Activated naive CD8-positive, alpha-beta T cell treated with anti-CD3 and anti-CD28 coated beads, Interleukin-2, amount 10 ng/mL, durations not matched to agents 7 days and 5 days (primary cell): ENCODE measurements at regions not wholly inside any gene's neighbourhood (a gene's known extent, or its start where the extent isn't known, plus 50 kb on each side); places are given as distances from the start of the nearest gene placed in this dataset.

Source experiments
- ATAC-seq: fragments of 150-1000 bp; cut with Tn5 transposase; one replicate; pipeline ENCODE4 v1.10.0; 2021; ENCODE audit warnings: low read depth, moderate library complexity
- POLR2A ChIA-PET: fragments of 350-600 bp; sonication (Branson Sonifier 250); formaldehyde crosslinking; loops from one replicate; lab custom pipeline; 2021; ENCODE audit warnings: antibody characterized with exemption; lab: Charles Lee
- DNase-seq: peaks from one replicate; pipeline ENCODE4 v3.0.0; 2021
- H3K27ac Mint-ChIP-seq: one replicate; pipeline ENCODE4 v1.8.0; 2022; ENCODE audit warnings: mild to moderate bottlenecking, mixed read lengths
- H3K27me3 Mint-ChIP-seq: one replicate; pipeline ENCODE4 v1.8.0; 2022; ENCODE audit warnings: mild to moderate bottlenecking, moderate library complexity, mixed read lengths
- H3K36me3 Mint-ChIP-seq: one replicate; pipeline ENCODE4 v1.8.0; 2021; ENCODE audit warnings: mild to moderate bottlenecking, mixed read lengths
- H3K4me1 Mint-ChIP-seq: one replicate; pipeline ENCODE4 v1.8.0; 2021; ENCODE audit warnings: mixed read lengths
- H3K4me3 Mint-ChIP-seq: one replicate; pipeline ENCODE4 v1.8.0; 2022; ENCODE audit warnings: mild to moderate bottlenecking, moderate library complexity, mixed read lengths
- H3K9me3 Mint-ChIP-seq: one replicate; pipeline ENCODE4 v1.8.0; 2021; ENCODE audit warnings: mixed read lengths

DNA sequence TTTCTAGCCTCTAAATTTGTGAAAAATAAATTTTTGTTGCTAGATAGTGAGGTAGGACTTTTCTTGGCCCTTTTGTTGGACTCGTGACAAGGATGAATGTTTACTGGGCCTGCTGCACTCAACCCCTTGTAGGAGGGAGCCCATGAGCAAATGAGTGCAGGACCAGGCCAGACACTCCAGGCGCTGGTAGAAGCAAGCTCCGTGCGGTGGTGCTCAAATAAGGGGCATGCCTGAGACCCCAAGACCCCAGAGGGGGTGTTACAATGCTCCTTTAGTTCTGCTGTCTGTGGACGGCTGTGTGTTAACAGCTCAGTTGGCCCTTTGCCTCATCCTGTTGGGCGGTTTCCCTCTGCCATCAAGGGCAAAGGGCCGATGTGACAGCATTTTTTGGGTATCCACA, 1195.3 kb upstream of the PHF14 start:
- no peaks in the 10 kb centered on the region for H3K27me3 Mint-ChIP-seq
- no peaks in the 10 kb centered on the region for H3K36me3 Mint-ChIP-seq
- H3K4me1 Mint-ChIP-seq = no peaks in the 10 kb centered on the region
- POLR2A ChIA-PET = no interaction called here
- no peak for ATAC-seq
- H3K4me3 Mint-ChIP-seq = no peak overlapping the region
- peaks cover 7% of the 10 kb centered on the region for H3K9me3 Mint-ChIP-seq
- no peak overlapping the region for H3K27ac Mint-ChIP-seq
- no peak for DNase-seq

DNA sequence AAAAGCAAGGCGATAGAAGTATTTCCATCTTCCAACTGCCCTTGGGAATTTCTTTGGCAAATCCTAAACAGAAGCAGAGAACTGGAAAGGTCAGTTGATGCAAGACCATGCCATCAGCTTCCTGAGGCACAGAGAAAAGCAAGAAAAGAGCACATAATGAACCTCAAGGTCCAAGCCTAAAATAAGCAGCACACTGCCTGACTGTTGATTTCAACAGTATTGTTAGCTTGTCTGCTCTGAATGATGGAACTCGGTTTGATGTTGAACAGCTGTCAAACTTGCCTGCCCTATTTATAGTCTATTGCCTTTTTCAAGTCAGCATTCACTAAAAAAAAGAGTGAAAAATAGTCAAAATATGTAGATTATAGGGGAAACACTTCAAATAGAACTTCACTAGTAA, 1192.0 kb upstream of the PHF14 start:
- no peaks in the 10 kb centered on the region for H3K4me1 Mint-ChIP-seq
- no peak overlapping the region for H3K27ac Mint-ChIP-seq
- no peaks in the 10 kb centered on the region for H3K36me3 Mint-ChIP-seq
- no peaks in the 10 kb centered on the region for H3K27me3 Mint-ChIP-seq
- no peak for ATAC-seq
- POLR2A ChIA-PET = no interaction called here
- no peak for DNase-seq
- no peak overlapping the region for H3K4me3 Mint-ChIP-seq
- peaks cover 5% of the 10 kb centered on the region for H3K9me3 Mint-ChIP-seq

DNA sequence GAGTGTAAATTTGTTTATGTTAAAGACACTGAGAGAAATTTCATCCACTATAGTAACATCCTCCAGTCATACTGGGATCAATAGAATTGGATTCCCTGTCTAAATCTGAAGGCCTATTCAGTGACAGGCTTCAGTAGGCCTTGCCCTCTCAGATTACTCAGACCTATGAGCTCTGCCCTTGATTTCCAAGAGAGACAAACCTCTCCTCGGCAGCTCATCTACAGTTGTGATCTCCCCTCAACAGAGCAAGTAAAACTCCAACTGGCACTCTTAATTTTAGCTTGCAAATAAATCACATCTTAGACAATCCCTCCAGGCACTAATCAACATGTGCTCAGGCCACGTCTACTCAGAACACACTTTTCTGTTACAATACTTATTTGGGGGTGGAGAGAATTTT, 1191.4 kb upstream of the PHF14 start:
- H3K27me3 Mint-ChIP-seq = no peaks in the 10 kb centered on the region
- ATAC-seq = no peak
- H3K4me1 Mint-ChIP-seq = no peaks in the 10 kb centered on the region

DNA sequence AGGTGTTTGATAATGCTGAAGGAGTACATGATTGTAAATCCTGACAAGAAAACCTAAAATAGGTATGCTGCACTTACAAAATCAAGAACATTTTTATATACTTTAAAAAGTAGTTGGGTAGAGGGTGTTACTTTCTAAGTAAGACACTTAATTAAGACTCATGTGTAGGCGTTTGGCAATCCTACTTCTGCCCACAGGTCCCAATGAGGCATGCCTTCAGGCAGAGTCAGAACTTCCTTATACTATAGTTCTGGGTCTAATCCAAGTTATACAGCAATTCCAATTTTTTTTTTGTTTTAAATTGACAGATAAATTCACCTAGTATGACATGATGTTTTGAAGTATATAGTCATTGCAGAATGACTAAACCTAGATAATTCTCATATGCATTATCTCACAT, 1188.5 kb upstream of the PHF14 start:
- peaks cover 5% of the 10 kb centered on the region for H3K9me3 Mint-ChIP-seq
- no peak overlapping the region for H3K4me3 Mint-ChIP-seq
- POLR2A ChIA-PET = no interaction called here
- DNase-seq = no peak
- no peaks in the 10 kb centered on the region for H3K4me1 Mint-ChIP-seq
- H3K27me3 Mint-ChIP-seq = no peaks in the 10 kb centered on the region
- no peaks in the 10 kb centered on the region for H3K36me3 Mint-ChIP-seq
- no peak for ATAC-seq
- H3K27ac Mint-ChIP-seq = no peak overlapping the region

More for the DNA sequence above, 1191.4 kb upstream of the PHF14 start:
- no peak for DNase-seq
- Mint-ChIP-seq H3K4me3 (no peak overlapping the region), H3K36me3 (no peaks in the 10 kb centered on the region), H3K27ac (no peak overlapping the region), H3K9me3 (peaks cover 5% of the 10 kb centered on the region)
- POLR2A ChIA-PET = no interaction called here

DNA sequence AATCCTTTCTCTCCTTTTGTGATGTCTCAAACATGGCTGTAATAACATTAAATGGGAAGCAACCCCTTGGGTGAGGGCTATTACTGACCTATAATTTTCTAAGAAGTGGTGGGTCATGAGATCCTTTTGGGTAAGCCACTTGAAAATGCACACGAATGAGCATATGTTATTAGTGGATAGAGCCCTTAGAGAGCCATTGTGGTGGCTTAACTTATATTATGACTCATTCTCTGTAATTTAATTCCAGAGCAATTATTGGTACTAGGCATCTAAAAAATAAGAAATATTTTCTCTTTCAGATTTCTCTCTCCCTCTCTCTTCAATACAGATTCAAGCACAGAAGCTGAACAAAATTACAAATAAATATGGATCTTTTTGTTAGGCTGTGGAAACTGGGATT, 1177.4 kb upstream of the PHF14 start:
- Mint-ChIP-seq H3K27me3 (no peaks in the 10 kb centered on the region), H3K27ac (no peak overlapping the region), H3K9me3 (peaks cover 5% of the 10 kb centered on the region), H3K4me3 (no peak overlapping the region), H3K4me1 (no peaks in the 10 kb centered on the region), H3K36me3 (no peaks in the 10 kb centered on the region)
- DNase-seq = no peak
- POLR2A ChIA-PET = no interaction called here
- ATAC-seq = no peak

DNA sequence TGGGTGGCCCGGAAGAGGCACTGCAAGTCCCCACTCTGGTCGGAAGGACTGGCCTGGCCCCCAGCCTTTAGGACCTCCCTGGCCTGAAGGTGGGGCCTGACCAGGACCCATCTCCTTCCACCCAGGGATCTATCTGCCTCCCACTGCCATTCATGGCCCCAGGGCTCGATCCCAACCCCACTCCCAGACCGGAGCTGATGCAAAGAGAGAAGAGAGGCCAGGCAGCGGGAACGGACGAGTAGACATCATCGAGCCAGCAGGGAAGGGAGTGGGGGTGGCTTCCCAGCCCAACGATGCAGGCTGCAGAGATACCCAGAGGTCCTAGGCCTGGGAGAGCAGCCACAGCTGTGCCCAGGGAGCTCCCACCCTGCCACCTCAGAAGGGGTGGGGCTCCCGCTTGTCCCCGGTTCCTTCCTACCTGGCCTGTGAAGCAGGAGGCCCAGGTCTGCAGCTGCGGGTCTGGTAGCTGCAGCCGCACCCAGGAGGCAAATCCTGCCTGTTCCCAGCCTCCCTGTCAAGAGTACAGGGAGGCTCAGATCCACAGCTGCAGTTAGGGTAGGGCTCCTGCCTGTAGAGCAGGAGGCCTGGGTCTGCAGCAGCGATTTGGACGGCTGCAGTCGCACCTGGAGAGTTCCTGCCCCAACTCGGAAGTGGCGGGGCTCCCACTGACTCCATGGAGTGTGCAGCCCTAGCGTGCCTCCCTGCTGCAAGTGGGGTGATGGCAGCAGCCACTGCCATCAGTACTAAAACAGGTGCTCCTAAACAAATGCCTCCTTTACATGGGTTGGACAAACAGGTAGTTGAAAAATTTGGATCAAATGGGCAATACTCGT, 1151.0 kb upstream of the PHF14 start:
- POLR2A ChIA-PET = no interaction called here
- DNase-seq (no peak), ATAC-seq (no peak)
- H3K27ac Mint-ChIP-seq = no peak overlapping the region
- H3K4me1 Mint-ChIP-seq = no peaks in the 10 kb centered on the region
- H3K36me3 Mint-ChIP-seq = peaks cover 2% of the 10 kb centered on the region
- H3K4me3 Mint-ChIP-seq = no peak overlapping the region
- no peaks in the 10 kb centered on the region for H3K27me3 Mint-ChIP-seq
- peaks cover 8% of the 10 kb centered on the region for H3K9me3 Mint-ChIP-seq

DNA sequence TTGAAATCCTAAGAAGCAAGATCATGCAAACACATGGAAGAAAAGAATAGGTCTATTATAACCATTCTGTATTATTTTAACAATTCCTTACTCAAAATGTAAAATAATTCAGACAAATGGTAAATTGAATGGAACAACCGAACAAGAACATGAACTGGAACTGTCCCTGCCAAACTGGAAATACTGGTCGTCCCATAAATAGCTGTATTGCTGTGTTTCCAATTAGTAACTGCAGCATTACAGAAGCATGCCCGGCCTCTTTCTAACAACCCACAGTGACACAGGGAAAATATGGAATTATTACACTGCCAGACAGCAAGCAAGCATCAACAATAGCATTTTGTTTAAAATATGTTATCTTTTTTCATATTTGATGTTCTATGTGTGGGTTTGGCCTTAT, 1138.5 kb upstream of the PHF14 start:
- no peaks in the 10 kb centered on the region for H3K27me3 Mint-ChIP-seq
- H3K4me1 Mint-ChIP-seq = no peaks in the 10 kb centered on the region
- H3K4me3 Mint-ChIP-seq = no peak overlapping the region
- no peaks in the 10 kb centered on the region for H3K9me3 Mint-ChIP-seq
- POLR2A ChIA-PET = no interaction called here
- H3K36me3 Mint-ChIP-seq = no peaks in the 10 kb centered on the region
- H3K27ac Mint-ChIP-seq = no peak overlapping the region
- ATAC-seq (no peak), DNase-seq (no peak)

DNA sequence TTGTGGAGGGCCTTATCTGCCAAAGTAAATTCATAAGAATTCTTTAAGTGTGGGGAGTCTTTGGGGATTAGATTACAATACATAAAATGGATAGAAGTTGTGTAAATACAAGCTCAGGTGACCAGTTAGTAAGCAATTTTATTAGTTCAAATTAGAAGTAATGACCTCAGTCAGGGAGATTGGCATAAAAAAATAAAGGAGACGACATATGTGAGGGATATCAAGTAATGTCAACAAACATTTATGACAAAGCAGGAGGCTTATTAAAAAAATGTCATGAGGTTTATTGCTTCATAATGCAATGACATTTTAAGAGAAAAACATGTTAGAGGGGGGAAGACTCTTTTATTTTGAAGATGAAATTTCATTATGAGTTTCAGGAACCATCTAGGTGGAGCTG, 1137.0 kb upstream of the PHF14 start:
- POLR2A ChIA-PET = no interaction called here
- Mint-ChIP-seq H3K4me1 (no peaks in the 10 kb centered on the region), H3K9me3 (no peaks in the 10 kb centered on the region), H3K27me3 (no peaks in the 10 kb centered on the region), H3K4me3 (no peak overlapping the region), H3K27ac (no peak overlapping the region), H3K36me3 (no peaks in the 10 kb centered on the region)
- no peak for ATAC-seq
- DNase-seq = no peak

DNA sequence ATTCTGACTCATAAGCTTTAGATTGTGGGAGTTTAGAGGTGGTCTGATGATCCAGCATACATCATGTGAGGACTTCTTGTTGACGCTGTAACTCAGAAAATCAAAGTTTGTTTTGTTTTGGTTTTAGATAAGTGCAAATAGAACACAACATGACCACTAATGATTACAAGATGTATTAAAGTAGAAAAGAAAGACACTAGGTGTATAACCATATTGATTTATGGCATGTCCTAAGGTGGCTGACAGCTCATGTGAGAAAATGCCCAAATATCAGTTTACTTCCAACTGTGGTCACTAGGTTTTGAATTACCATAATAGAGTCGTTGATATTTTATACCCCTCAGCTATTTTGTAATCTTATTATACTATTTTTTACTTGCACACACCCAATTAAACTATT, 1131.4 kb upstream of the PHF14 start:
- Mint-ChIP-seq H3K27ac (no peak overlapping the region), H3K36me3 (no peaks in the 10 kb centered on the region), H3K4me1 (no peaks in the 10 kb centered on the region), H3K9me3 (no peaks in the 10 kb centered on the region), H3K27me3 (no peaks in the 10 kb centered on the region), H3K4me3 (no peak overlapping the region)
- ATAC-seq = no peak
- no peak for DNase-seq
- POLR2A ChIA-PET = no interaction called here

DNA sequence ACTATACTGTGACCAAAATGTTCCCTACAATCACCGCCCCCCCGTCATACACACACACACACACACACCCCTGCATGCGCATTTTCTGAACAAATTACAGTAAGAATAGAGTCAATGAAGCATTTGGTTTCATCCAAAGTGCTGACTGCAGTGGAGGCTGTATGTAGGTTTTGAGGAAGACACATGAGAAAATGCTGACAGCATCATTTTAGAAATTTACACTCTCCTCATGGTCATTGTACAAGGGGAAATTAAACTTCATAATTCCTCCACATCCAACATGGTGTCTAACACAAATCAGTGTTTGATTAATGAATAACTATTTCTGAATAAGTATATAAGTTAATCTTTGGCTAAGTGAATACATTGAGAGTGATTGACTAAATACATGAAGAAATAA, 1126.8 kb upstream of the PHF14 start:
- H3K4me1 Mint-ChIP-seq = no peaks in the 10 kb centered on the region
- no peaks in the 10 kb centered on the region for H3K27me3 Mint-ChIP-seq
- no peak overlapping the region for H3K27ac Mint-ChIP-seq

DNA sequence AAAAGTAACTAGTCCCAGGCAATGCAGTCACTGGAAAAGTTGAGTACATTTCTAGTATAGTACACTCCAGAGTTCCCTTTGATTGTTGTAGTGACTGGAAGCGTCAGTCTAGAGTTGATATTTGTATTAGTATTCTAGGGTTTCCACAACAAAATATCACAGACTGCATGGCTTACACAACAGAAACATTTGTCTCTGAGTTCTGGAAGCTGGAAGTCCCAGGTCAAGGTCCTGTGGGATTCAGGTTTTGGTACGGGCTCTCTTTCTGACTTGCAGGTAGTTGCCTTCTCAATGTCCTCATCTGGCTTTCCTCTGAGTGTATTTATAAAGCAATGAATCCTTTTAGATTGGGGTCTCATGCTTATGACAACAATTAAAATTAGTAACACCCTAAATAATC, 1119.1 kb upstream of the PHF14 start:
- H3K27ac Mint-ChIP-seq = no peak overlapping the region
- H3K4me1 Mint-ChIP-seq = no peaks in the 10 kb centered on the region
- ATAC-seq = no peak
- DNase-seq = no peak
- POLR2A ChIA-PET = no interaction called here
- H3K9me3 Mint-ChIP-seq = peaks cover under 1% of the 10 kb centered on the region
- H3K27me3 Mint-ChIP-seq = no peaks in the 10 kb centered on the region
- H3K36me3 Mint-ChIP-seq = no peaks in the 10 kb centered on the region
- H3K4me3 Mint-ChIP-seq = no peak overlapping the region

More for the DNA sequence above, 1126.8 kb upstream of the PHF14 start:
- DNase-seq (no peak), ATAC-seq (no peak)
- Mint-ChIP-seq H3K36me3 (no peaks in the 10 kb centered on the region), H3K9me3 (no peaks in the 10 kb centered on the region), H3K4me3 (no peak overlapping the region)
- POLR2A ChIA-PET = no interaction called here

DNA sequence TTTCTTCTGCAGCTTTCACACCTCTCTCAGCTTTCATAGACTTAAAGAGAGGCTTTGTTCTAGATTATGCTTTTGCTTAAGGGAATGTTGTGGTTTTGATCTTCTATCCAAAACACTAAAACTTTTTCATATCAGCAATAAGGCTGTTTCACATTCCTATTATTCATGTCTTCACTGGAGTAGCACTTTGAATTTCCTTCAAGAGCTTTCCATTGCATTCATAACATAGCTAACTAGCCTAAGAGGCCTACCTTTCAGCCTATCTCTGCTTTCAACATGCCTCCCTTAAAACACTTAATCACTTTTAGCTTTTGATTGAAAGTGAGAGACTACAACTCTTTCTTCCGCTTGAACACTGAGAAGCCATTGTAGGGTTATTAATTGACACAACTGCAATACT, 1117.0 kb upstream of the PHF14 start:
- Mint-ChIP-seq H3K36me3 (no peaks in the 10 kb centered on the region), H3K4me3 (no peak overlapping the region), H3K27me3 (no peaks in the 10 kb centered on the region), H3K9me3 (peaks cover 2% of the 10 kb centered on the region), H3K4me1 (no peaks in the 10 kb centered on the region), H3K27ac (no peak overlapping the region)
- DNase-seq = no peak
- POLR2A ChIA-PET = no interaction called here
- no peak for ATAC-seq

DNA sequence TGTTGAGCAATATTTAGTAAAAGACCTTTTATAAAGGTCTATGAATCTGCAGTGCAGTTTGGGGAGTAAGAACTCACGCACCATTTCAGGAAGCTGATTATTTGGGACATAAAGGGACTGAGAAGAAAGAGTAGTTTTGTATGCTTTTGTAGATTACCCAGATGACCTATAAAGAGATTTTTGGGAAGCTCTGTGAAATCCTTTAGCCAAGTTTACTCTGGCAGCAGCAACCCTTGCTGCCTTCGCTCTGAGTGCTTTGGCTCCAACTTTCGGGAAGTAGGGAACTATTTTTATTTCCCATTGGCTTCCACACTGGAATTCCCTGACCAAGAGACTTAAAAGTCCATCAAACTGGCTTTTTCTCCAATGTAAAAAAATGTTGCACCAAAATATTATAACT, 1110.1 kb upstream of the PHF14 start:
- no peaks in the 10 kb centered on the region for H3K36me3 Mint-ChIP-seq
- H3K27me3 Mint-ChIP-seq = no peaks in the 10 kb centered on the region

DNA sequence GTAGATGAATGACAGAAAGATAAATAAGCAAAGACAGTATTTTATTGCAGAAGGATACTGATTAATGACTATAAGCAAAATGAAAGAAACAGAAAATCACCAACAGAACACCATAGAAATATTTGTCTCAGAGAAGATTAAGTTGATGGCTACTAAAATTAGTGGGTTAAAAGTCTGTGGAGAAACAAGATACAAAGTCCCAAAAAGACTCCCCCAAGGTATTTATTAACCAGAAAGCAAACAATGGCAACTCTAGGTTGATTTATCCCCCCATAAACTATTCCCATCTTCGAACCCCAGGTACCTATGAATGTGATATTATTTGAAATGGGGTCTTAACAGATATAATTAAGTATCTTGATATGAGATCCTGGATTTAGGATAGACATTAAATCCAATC, 1104.5 kb upstream of the PHF14 start:
- no peak for DNase-seq
- ATAC-seq = no peak
- peaks cover 3% of the 10 kb centered on the region for H3K9me3 Mint-ChIP-seq
- no peaks in the 10 kb centered on the region for H3K27me3 Mint-ChIP-seq
- H3K4me3 Mint-ChIP-seq = no peak overlapping the region
- POLR2A ChIA-PET = no interaction called here
- no peaks in the 10 kb centered on the region for H3K4me1 Mint-ChIP-seq
- no peak overlapping the region for H3K27ac Mint-ChIP-seq
- H3K36me3 Mint-ChIP-seq = no peaks in the 10 kb centered on the region

More for the DNA sequence above, 1110.1 kb upstream of the PHF14 start:
- no peak for ATAC-seq
- POLR2A ChIA-PET = no interaction called here
- no peak for DNase-seq
- Mint-ChIP-seq H3K9me3 (peaks cover 2% of the 10 kb centered on the region), H3K27ac (no peak overlapping the region), H3K4me1 (no peaks in the 10 kb centered on the region), H3K4me3 (no peak overlapping the region)
